GM12892 (cell line): ENCODE measurements at regions not wholly inside any gene's neighbourhood (a gene's known extent, or its start where the extent isn't known, plus 50 kb on each side); places are given as distances from the start of the nearest gene placed in this dataset.

ENCODE experiments used
- DNase-seq: peaks from one replicate; pipeline ENCODE4 v3.0.0; 2011; ENCODE audit not compliant: insufficient read length
- FAIRE-seq: peaks from 2 replicates; lab custom pipeline; 2011; peaks lifted over from hg19 to GRCh38; lab: Jason Lieb, UNC
- POLR2A ChIP-seq: IDR thresholded peaks from 2 replicates; pipeline ENCODE4 v1.6.1; 2011; ENCODE audit warnings: low read depth, low read length, control low read depth
- POLR2AphosphoS5 ChIP-seq: IDR thresholded peaks from 2 replicates; pipeline ENCODE4 v1.6.1; 2011; ENCODE audit warnings: low read depth, low read length, control low read depth
- TAF1 ChIP-seq: IDR thresholded peaks from 2 replicates; pipeline ENCODE4 v1.6.1; 2011; ENCODE audit warnings: low read depth, mild to moderate bottlenecking, control low read depth, low read length, borderline replicate concordance

- DNase-seq (no peak), FAIRE-seq (no peak)
- no peak for TF ChIP-seq TAF1
- TF ChIP-seq POLR2AphosphoS5, result no peak
These were observed 69.8 kb upstream of the CLMN start for GRCh38 chr14:95389471-95390011.

- FAIRE-seq (no peak), DNase-seq (no peak)
- no peak for TF ChIP-seq POLR2AphosphoS5
- TF ChIP-seq TAF1, result no peak
- no peak for TF ChIP-seq POLR2A
These were observed 69.0 kb upstream of the CLMN start for GRCh38 chr14:95388699-95389098.

GRCh38 chr14:95387826-95388445 lies 68.2 kb upstream of the CLMN start:
- no peak for DNase-seq
- FAIRE-seq, result no peak

GRCh38 chr14:95386536-95387095 lies 66.9 kb upstream of the CLMN start:
- FAIRE-seq, result no peak
- TF ChIP-seq POLR2AphosphoS5 (no peak), POLR2A (no peak), TAF1 (no peak)
- no peak for DNase-seq

More at GRCh38 chr14:95387826-95388445, 68.2 kb upstream of the CLMN start:
- no peak for TF ChIP-seq TAF1
- TF ChIP-seq POLR2A, result no peak
- no peak for TF ChIP-seq POLR2AphosphoS5

GRCh38 chr14:95385701-95386100 lies 66.0 kb upstream of the CLMN start:
- TF ChIP-seq POLR2AphosphoS5 (no peak), POLR2A (no peak), TAF1 (no peak)

GRCh38 chr14:95382747-95383146 lies 63.0 kb upstream of the CLMN start:
- FAIRE-seq (no peak), DNase-seq (no peak)
- TF ChIP-seq POLR2AphosphoS5, result no peak
- TF ChIP-seq TAF1, result no peak
- TF ChIP-seq POLR2A, result no peak

More at GRCh38 chr14:95385701-95386100, 66.0 kb upstream of the CLMN start:
- no peak for DNase-seq
- FAIRE-seq, result no peak

- TF ChIP-seq POLR2AphosphoS5 (no peak), TAF1 (no peak), POLR2A (no peak)
- FAIRE-seq (no peak), DNase-seq (no peak)
These were observed 62.0 kb upstream of the CLMN start for GRCh38 chr14:95381726-95382125.

- no peak for DNase-seq
- no peak for TF ChIP-seq POLR2A
- FAIRE-seq, result no peak
These were observed 60.8 kb upstream of the CLMN start for GRCh38 chr14:95380350-95381042.

GRCh38 chr14:95379634-95380033 lies 59.9 kb upstream of the CLMN start:
- DNase-seq (no peak), FAIRE-seq (no peak)
- TF ChIP-seq TAF1, result no peak
- TF ChIP-seq POLR2A, result no peak
- no peak for TF ChIP-seq POLR2AphosphoS5

GRCh38 chr14:95375539-95376109 lies 55.9 kb upstream of the CLMN start:
- no peak for TF ChIP-seq TAF1
- TF ChIP-seq POLR2A, result no peak
- TF ChIP-seq POLR2AphosphoS5, result no peak
- no peak for FAIRE-seq

GRCh38 chr14:95374239-95374997 lies 54.7 kb upstream of the CLMN start:
- TF ChIP-seq TAF1 (no peak), POLR2AphosphoS5 (no peak), POLR2A (no peak)
- no peak for DNase-seq
- FAIRE-seq, result no peak

More at GRCh38 chr14:95375539-95376109, 55.9 kb upstream of the CLMN start:
- no peak for DNase-seq

GRCh38 chr14:95370076-95370475 lies 50.4 kb upstream of the CLMN start:
- FAIRE-seq (no peak), DNase-seq (no peak)
- TF ChIP-seq POLR2AphosphoS5 (no peak), TAF1 (no peak), POLR2A (no peak)
